Erythroblast (primary cell): ENCODE measurements at regions not wholly inside any gene's neighbourhood (a gene's known extent, or its start where the extent isn't known, plus 50 kb on each side); places are given as distances from the start of the nearest gene placed in this dataset.

Experiments used
- GATA1 ChIP-seq: IDR thresholded peaks from 2 replicates; pipeline ENCODE4 v1.6.1; 2011; ENCODE audit warnings: low read depth, mild to moderate bottlenecking, control low read depth, low read length, moderate library complexity
- POLR2A ChIP-seq: IDR thresholded peaks from 2 replicates; pipeline ENCODE4 v1.6.1; 2011; ENCODE audit warnings: mild to moderate bottlenecking, low read length

DNA sequence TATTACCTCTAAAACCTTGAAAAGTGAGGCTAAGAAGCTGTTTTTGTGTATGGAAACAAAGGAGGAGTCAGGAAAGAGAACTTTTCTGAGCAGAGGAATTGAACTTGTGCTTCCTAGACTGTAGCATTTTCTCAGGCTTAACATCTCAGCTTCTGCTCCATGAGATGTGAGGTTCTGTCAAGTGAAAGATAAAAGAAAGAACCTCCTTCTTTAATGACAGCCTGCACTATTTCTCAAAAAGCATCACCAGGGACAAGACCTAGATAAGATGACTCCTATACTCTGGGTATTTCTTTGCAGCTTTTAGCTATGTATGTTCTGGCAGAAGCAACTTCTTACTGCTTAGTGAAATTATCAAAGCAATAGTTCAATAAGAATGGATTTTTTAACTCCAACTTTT, 87.6 kb upstream of the KCNQ5 start:
- TF ChIP-seq POLR2A = no peak
- TF ChIP-seq GATA1 = no peak
